CD4-positive, alpha-beta T cell treated with Interleukin-15 for 4 hours (primary cell): ENCODE measurements at regions not wholly inside any gene's neighbourhood (a gene's known extent, or its start where the extent isn't known, plus 50 kb on each side); places are given as distances from the start of the nearest gene placed in this dataset.
"Not testable (repeated sequence)": the region's sequence is repeated elsewhere in the genome, so short reads cannot be mapped to it uniquely, and the experiment has no call there.

Experiments
- DNase-seq: peaks from one replicate; pipeline ENCODE4 v3.0.0-alpha.2; 2020; ENCODE audit warnings: low spot score

GRCh38 chr16:16618963-16619465 lies 240.1 kb downstream of the NPIPA7 start:
- DNase-seq: not testable (repeated sequence)

DNA sequence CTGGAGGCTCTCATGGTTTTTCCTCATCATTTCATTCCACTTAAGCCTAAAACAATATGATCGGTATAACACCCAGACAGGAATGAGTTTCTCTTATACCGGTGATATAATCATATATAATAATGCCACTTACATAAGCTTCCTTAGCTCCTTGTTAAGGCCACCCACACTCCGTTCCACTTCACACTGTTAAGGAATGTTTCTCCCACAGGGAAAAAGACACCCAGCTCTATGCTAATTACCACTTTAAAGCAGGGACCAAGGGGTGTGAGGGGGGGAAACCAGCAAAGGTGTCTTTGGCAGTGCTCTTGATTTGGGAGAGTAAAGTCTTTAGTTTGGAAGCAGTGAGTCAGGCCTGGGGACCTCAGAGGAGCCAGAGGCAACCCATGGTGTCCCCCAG lies 245.4 kb downstream of the NPIPA7 start:
- not testable (repeated sequence) for DNase-seq

- not testable (repeated sequence) for DNase-seq
Observed at GRCh38 chr16:16625140-16625539, 246.2 kb downstream of the NPIPA7 start.

DNA sequence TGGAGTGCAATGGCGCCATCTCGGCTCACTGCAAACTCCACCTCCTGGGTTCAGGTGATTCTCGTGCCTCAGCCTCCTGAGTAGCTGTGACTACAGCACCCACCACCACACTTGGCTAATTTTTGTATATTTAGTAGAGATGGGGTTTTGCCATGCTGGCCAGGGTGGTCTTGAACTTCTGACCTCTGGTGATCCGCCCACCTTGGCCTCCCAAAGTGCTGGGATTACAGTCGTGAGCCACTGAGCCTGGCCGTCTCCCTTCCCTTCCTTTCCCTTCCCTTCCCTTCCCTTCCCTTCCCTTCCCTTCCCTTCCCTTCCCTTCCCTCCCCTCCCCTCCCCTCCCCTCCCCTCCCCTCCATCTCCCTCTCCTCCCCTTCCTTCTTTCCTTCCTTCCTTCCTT lies 248.9 kb downstream of the NPIPA7 start:
- not testable (repeated sequence) for DNase-seq

- DNase-seq: not testable (repeated sequence)
Observed at GRCh38 chr16:16638231-16638630, 259.3 kb downstream of the NPIPA7 start.

DNA sequence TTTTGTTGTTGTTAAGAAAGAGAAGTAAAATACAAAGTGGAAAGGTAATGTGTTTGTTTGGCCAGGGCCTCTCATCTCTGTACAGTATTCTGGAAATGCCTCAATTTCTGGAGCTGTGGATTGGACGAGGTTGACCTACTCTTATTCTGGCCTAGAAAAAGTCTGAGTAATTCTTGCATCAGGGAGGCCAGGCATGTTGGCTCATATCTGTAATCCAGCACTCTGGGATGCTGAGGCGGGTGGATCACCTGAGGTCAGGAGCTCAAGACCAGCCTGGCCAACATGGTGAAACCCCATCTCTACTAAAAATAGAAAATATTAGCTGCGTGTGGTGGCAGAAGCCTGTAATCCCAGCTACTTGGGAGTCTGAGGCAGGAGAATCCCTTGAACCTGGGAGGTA lies 259.8 kb downstream of the NPIPA7 start:
- DNase-seq: not testable (repeated sequence)

DNA sequence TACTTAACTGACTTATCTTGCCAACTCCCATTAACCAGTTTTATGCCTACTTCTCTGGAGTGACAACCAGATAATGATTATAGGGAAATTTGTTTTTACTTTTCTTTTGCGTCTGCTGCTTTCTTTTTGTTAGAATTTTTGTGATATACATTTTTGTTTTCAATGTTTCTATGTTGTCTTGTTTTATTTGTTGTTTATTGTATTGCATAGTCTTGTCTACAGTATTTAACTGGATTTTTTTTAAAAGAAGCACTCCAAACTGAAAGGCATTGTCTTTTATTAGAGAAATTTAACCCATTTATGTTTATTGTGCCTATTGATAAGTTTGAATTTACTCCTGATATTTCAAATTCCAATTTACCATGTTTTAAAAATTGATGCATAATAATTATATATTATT lies 264.9 kb downstream of the NPIPA7 start:
- DNase-seq: not testable (repeated sequence)

- DNase-seq: not testable (repeated sequence)
Observed at GRCh38 chr16:16648002-16648401, 269.1 kb downstream of the NPIPA7 start.

- not testable (repeated sequence) for DNase-seq
Observed at GRCh38 chr16:16672180-16672812, 293.4 kb downstream of the NPIPA7 start.

DNA sequence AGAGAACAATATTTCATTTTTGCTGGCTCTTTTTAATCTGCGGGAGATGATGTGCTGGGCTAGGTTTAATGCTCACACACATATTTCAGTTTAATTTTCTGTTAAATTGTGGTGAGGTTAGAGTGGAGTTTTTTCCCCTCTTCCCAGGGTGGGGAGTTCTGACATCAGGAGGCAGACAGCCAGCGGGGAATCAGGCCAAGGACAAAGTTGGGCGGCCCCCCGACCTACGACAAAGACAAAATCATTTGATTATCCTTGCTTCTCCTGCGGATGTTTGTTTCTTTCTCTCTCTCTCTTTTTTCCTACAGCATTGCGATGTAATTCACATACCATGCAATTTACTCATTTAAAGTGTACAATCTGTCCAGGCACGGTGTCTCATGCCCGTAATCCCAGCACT lies 295.9 kb downstream of the NPIPA7 start:
- DNase-seq: not testable (repeated sequence)

GRCh38 chr16:16721849-16722248 lies 342.9 kb downstream of the NPIPA7 start:
- not testable (repeated sequence) for DNase-seq

- not testable (repeated sequence) for DNase-seq
Observed at GRCh38 chr16:16722666-16723065, 343.7 kb downstream of the NPIPA7 start.

GRCh38 chr16:16723819-16724519 lies 345.0 kb downstream of the NPIPA7 start:
- not testable (repeated sequence) for DNase-seq

DNA sequence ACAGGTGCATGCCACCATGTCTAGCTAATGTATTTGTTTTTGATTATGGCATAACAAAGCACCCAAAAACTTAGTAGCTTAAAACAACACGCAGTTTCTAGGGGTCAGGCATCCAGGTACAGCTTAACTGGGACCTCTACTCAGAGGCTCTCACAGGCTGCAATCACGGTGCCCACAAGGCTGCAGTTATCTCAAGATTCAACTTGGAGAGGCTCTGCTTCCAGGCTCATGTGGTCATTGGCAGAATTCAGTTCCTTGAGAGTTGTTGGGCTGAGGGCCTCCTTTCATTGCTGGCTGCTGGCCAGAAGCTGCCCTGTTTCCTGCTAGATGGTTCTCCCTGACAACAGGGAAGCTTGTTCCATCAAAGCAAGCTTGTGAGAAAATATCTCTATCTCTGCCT lies 348.1 kb downstream of the NPIPA7 start:
- DNase-seq: not testable (repeated sequence)

GRCh38 chr16:16742573-16742972 lies 363.6 kb downstream of the NPIPA7 start:
- DNase-seq: not testable (repeated sequence)

- not testable (repeated sequence) for DNase-seq
Observed at GRCh38 chr16:16754992-16755667, 376.2 kb downstream of the NPIPA7 start.

- DNase-seq: no peak
Observed at GRCh38 chr16:16763449-16763848, 384.5 kb downstream of the NPIPA7 start.

GRCh38 chr16:16770717-16771116 lies 391.8 kb downstream of the NPIPA7 start:
- DNase-seq: not testable (repeated sequence)

DNA sequence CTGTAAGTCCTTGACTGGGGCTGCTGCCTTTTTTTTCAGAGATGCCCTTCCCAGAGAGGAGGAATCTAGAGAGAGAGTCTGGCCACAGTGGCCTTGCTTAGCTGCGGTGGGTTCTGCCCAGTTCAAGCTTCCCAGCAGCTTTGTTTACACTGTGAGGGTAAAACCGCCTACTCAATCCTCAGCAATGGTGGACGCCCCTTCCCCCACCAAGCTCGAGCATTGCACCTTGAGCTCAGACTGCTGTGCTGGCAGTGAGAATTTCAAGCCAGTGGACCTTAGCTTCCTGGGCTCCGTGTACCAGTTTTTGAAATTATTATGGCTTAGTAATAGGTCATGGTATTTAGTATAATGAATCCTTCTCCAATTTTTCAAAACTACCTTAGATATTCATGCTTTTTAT lies 395.4 kb downstream of the NPIPA7 start:
- DNase-seq: no peak

GRCh38 chr16:16778332-16778731 lies 399.4 kb downstream of the NPIPA7 start:
- no peak for DNase-seq

GRCh38 chr16:16780588-16780987 lies 401.6 kb downstream of the NPIPA7 start:
- DNase-seq: no peak

- DNase-seq: no peak
Observed at GRCh38 chr16:16782153-16782552, 403.2 kb downstream of the NPIPA7 start.

- no peak for DNase-seq
Observed at GRCh38 chr16:16788004-16788403, 409.1 kb downstream of the NPIPA7 start.
